GM19025 (cell line): ENCODE measurements at regions not wholly inside any gene's neighbourhood (a gene's known extent, or its start where the extent isn't known, plus 50 kb on each side); places are given as distances from the start of the nearest gene placed in this dataset.
"Not testable (repeated sequence)": the region's sequence is repeated elsewhere in the genome, so short reads cannot be mapped to it uniquely, and the experiment has no call there.

ENCODE experiments used
- ATAC-seq: cut with Tn5 transposase; IDR thresholded peaks from one replicate; pipeline ENCODE4 v1.9.1; 2021; ENCODE audit warnings: mild to moderate bottlenecking, low read depth, moderate library complexity; ENCODE audit not compliant: unreplicated experiment

GRCh38 chr2:57615855-57616556 is 430.6 kb upstream of the VRK2 start:
- no peak for ATAC-seq

DNA sequence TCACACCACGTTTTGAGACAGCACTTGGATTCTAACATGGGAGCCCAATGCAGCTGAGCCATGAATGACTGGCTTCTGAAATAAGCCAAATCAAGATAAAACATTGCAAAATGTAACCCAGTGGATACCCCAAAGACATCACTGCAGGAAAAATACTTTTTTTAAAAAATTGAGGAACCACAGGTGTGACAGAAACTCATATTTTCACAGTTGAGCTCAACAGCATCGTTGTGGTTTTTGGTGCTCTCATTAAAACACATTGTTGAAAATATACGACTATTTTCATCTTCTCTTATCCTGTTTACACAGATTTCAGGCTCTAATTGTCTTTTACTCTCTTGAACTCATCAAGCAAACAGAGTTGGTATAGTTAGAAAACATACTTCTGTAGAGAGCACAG is 429.3 kb upstream of the VRK2 start:
- ATAC-seq = no peak

- ATAC-seq = no peak
These were observed 425.4 kb upstream of the VRK2 start for GRCh38 chr2:57621122-57621663.

DNA sequence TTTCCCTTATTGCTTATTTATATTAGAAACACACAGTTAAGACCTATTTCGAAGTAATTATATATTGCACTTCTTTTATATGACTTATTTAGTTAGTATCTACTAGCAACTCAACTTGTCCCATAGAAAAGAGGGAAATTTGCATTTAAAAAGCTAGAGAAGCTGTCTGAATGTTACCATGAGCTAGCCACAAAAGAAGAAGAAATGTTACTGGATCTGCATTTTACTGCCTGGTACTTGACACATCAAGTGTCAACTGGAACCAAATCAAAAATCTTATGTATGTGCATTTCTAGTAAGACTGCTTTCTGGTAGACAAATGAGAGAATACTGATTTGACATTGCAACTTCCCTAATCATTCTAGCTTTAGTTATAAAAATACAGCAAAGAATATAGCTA is 424.6 kb upstream of the VRK2 start:
- ATAC-seq = no peak

GRCh38 chr2:57656198-57656597 is 390.4 kb upstream of the VRK2 start:
- no peak for ATAC-seq

DNA sequence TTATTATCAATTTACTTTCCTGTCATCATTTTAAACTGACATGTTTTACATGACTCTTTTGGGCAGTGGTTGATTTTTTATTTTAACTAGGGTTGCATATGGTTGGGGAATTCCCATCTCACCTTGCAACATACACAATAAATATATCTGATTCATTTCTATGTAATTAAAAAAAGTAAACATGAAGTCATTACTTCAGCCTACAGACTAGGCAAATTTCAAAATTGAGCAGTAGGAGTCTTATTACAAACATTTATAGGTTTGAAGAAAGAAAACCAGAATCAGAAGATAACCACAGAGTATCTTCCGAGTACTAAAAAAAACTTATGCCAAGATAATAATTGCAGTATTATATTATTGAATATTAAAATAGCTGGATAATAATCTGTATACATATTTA is 377.0 kb upstream of the VRK2 start:
- ATAC-seq = no peak

DNA sequence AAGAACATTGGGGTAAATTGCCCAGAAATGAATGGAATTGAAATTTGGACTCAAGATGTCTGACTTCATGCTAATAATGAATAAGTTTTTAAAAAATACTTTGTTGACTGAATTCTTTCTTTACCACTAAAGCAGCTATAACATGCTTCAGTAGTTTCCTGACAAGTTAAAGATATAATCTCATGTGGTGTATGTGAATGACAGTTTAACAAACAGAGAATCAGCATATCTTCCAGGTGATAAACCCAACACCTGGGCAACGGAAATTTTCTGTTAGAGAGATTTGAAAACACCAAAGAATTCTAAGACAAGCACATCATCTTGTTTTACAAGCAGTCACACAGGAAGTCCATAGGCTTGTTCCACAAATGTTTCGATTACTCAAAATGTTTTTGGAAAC is 372.6 kb upstream of the VRK2 start:
- no peak for ATAC-seq

GRCh38 chr2:57674743-57675142 is 371.9 kb upstream of the VRK2 start:
- ATAC-seq = no peak

GRCh38 chr2:57677296-57677695 is 369.3 kb upstream of the VRK2 start:
- ATAC-seq = no peak

DNA sequence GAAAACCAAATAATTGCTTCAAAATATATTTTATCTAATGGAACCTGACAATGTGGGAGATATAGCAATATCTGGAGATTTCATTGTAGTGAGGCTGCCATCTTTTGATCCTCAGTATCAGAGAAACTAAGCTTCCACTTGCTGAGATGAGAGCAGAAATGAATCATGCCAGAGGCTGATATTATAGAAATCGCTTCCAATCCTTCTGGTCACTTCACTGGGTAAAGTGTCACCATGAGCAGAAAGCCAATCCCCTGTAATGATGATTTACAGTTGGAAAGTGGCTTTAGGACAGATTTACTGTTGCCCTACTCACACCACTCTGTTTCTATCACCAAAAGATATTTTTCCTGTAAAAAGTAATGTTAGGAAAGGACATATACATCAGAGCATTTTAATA is 365.0 kb upstream of the VRK2 start:
- no peak for ATAC-seq

DNA sequence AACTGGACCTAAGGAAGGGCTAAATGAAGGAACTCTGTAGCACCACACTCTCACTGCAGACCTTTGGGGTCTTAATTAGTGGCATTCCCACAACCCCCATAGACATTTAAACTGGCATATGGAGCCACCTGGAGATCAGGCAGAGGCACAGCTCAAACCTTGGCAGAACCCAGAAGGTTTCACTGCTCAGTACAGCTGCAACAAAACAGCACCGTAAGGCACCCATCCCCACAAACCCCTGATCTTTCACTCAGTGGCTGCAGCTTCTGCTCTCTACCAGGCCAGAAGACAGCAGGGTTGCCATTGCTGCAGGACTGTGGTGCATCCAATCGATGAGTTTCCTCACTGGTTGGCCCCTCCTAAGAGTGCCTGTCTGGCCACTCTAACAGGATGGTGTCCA is 361.6 kb upstream of the VRK2 start:
- ATAC-seq = no peak

DNA sequence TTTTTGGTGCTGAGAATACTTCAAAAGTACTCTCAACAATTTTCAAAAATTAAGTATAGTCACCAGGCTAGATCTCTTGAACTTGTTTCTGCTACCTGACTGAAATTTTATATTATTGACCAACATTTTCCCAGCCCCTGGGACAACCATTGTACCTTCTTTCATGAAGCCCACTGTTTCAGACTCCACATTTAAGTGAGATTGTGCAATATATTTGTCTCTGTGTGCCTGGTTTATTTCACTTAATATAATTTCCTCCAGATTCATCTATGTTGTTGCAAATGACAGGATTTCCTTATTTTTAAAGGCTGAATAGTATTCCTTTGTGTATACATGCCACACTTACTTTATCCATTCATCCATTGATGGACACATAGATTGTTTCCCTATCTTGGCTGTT is 354.2 kb upstream of the VRK2 start:
- ATAC-seq = no peak

DNA sequence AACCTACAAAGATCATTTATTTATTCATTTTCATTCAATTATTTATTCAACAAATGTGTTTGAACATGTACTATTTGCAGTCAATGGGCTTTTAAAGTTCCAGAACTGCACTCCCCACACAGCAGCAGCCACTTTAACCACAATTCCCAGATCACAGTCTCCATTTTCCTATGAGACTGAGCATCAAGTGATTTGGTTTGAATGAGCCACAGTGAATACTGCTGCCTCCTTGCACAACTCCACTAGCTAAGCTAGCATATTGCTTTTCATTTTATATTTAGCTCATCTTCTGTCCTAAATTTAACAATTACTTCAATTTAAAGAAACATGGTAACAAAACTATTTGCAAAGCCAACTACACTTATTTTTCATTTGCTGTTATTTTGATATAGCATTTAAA is 353.4 kb upstream of the VRK2 start:
- ATAC-seq = no peak

- no peak for ATAC-seq
These were observed 352.6 kb upstream of the VRK2 start for GRCh38 chr2:57693965-57694364.

DNA sequence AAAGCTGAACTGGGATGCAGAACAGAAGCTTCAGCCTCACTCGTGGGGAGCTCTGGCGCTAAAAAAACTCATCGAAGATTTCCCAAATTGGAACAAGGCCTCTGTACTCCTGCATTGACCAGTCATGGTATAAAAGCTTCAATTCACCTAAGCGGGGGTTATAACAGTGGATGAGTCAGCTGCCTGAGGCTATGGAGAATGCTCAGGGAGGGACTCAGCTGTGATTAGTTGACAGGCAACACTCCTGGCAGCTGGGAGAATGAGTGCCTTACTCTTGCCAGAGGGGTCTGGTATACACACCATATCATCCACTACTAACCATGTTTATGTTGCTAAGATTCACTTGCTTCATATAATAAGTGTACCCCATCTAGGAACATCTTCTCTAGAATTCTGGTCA is 350.6 kb upstream of the VRK2 start:
- no peak for ATAC-seq

- ATAC-seq = no peak
These were observed 348.2 kb upstream of the VRK2 start for GRCh38 chr2:57698392-57698791.

DNA sequence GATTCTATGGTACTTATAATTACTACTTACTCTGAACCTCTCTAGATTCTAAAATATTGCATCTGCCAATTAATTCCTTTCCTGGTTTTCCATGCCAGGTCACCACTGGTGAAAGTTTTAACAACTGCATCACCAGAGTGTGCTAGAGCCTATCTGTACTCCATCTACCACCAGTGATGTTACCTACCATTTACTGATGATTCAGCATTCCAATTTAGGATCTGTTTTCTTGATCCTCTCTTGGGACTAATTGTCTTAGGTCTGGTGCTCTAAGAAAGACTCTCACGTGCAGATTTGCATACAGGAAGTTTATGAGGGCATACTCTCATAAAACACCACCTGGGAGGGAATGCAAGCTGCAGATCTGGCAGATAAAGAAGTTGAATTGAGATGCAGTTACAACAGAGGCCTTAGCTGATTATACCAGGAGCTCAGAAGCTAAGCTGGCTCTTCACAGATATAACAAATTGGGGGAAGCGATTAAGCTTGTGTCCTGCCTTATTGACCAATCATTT is 347.6 kb upstream of the VRK2 start:
- ATAC-seq = no peak

DNA sequence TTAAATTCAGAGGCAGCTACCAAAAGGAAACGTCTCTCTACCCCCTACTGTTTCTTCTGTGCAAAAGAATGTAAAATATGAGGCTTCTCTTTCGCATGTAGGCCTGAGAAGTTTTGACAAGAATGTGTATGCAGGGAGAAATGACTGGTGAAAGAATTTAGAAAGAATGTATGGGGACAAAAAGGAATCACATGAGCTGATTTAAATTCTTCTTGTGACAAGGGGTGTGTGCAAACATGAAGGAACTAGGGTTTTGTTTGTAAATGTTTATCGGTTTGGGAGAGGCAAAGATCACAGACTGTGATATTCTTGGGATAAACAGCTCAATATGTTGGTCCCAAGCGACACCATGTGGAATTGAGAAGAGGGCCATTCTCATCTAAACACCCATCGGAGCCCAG is 345.2 kb upstream of the VRK2 start:
- no peak for ATAC-seq

- no peak for ATAC-seq
These were observed 343.2 kb upstream of the VRK2 start for GRCh38 chr2:57703407-57703806.

GRCh38 chr2:57707794-57708193 is 338.8 kb upstream of the VRK2 start:
- not testable (repeated sequence) for ATAC-seq

DNA sequence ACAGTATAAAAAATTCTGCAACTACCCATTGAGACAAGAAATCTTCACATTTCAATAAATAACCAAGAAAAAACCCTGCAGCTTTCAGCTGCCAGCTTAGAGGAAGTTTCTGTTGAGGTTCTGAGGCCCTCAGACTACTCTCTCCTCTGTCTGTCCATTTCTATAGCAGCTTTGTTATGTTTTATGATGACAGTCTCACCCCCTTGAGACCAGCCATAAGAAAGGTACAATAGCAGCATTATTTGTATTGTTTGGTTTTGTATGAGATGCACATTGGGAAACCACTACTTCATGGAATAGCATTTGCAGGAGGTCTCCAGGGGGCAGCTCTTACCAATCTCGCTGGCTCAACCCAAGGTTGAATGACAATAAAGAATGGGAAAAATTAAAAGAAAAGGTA is 334.6 kb upstream of the VRK2 start:
- no peak for ATAC-seq
